H9 (cell line): ENCODE measurements at regions not wholly inside any gene's neighbourhood (a gene's known extent, or its start where the extent isn't known, plus 50 kb on each side); places are given as distances from the start of the nearest gene placed in this dataset.

Source experiments
- DNase-seq: peaks from one replicate; pipeline ENCODE4 v3.0.0-alpha.2; 2017
- H2AFZ ChIP-seq: one replicate; pipeline ENCODE4 v1.6.1; 2013; ENCODE audit warnings: mild to moderate bottlenecking, low read length, control low read depth, moderate library complexity
- H2AK5ac ChIP-seq: 2 replicates; pipeline ENCODE4 v1.6.1; 2013; ENCODE audit warnings: low read length, control low read depth, mixed read lengths; ENCODE audit not compliant: insufficient read length
- H2BK120ac ChIP-seq: one replicate; pipeline ENCODE4 v1.6.1; 2013; ENCODE audit warnings: low read depth, mild to moderate bottlenecking, low read length, control low read depth, inconsistent platforms; ENCODE audit not compliant: poor library complexity, severe bottlenecking
- H2BK12ac ChIP-seq: 2 replicates; pipeline ENCODE4 v1.6.1; 2013; ENCODE audit warnings: low read length, control low read depth, mixed read lengths, low read depth; ENCODE audit not compliant: insufficient read length
- H2BK15ac ChIP-seq: 2 replicates; pipeline ENCODE4 v1.6.1; 2013; ENCODE audit warnings: low read depth, low read length, control low read depth
- H2BK20ac ChIP-seq: one replicate; pipeline ENCODE4 v1.6.1; 2013; ENCODE audit warnings: low read depth, mild to moderate bottlenecking, low read length, control low read depth, inconsistent platforms; ENCODE audit not compliant: poor library complexity, severe bottlenecking
- H2BK5ac ChIP-seq: 2 replicates; pipeline ENCODE4 v1.6.1; 2013; ENCODE audit warnings: low read length, control low read depth, mixed read lengths; ENCODE audit not compliant: insufficient read length
- H3K14ac ChIP-seq: 2 replicates; pipeline ENCODE4 v1.6.1; 2013; ENCODE audit warnings: low read length, control low read depth; ENCODE audit not compliant: insufficient read depth
- H3K18ac ChIP-seq: 2 replicates; pipeline ENCODE4 v1.6.1; 2013; ENCODE audit warnings: low read depth, mild to moderate bottlenecking, mixed read lengths, low read length, control low read depth; ENCODE audit not compliant: insufficient read length
- H3K23ac ChIP-seq: 2 replicates; pipeline ENCODE4 v1.6.1; 2013; ENCODE audit warnings: low read length, control low read depth, mixed read lengths, low read depth; ENCODE audit not compliant: insufficient read length
- H3K23me2 ChIP-seq: 2 replicates; pipeline ENCODE4 v1.6.1; 2013; ENCODE audit warnings: low read depth, mild to moderate bottlenecking, mixed read lengths, low read length, control low read depth; ENCODE audit not compliant: insufficient read length, poor library complexity, severe bottlenecking
- H3K27ac ChIP-seq: 2 replicates; pipeline ENCODE4 v1.5.1; 2013; ENCODE audit warnings: low read length, control low read depth, mixed read lengths, low read depth; ENCODE audit not compliant: insufficient read length
- H3K27me3 ChIP-seq: 2 replicates; pipeline ENCODE4 v1.6.1; 2013; ENCODE audit warnings: low read length, control low read depth, inconsistent platforms; ENCODE audit not compliant: insufficient read depth
- H3K4ac ChIP-seq: 2 replicates; pipeline ENCODE4 v1.6.1; 2013; ENCODE audit warnings: low read depth, mild to moderate bottlenecking, control low read depth, inconsistent platforms, low read length, moderate library complexity
- H3K4me1 ChIP-seq: 2 replicates; pipeline ENCODE4 v1.6.1; 2013; ENCODE audit warnings: low read length, control low read depth, inconsistent platforms; ENCODE audit not compliant: insufficient read depth
- H3K4me2 ChIP-seq: 2 replicates; pipeline ENCODE4 v1.6.1; 2013; ENCODE audit warnings: low read length, control low read depth, mixed read lengths; ENCODE audit not compliant: insufficient read length, insufficient read depth
- H3K56ac ChIP-seq: 2 replicates; pipeline ENCODE4 v1.6.1; 2013; ENCODE audit warnings: low read depth, mild to moderate bottlenecking, mixed read lengths, low read length, control low read depth; ENCODE audit not compliant: insufficient read length
- H3K79me1 ChIP-seq: 2 replicates; pipeline ENCODE4 v1.6.1; 2013; ENCODE audit warnings: low read depth, mild to moderate bottlenecking, moderate library complexity, low read length, control low read depth, inconsistent platforms; ENCODE audit not compliant: insufficient read depth, poor library complexity, severe bottlenecking
- H3K79me2 ChIP-seq: 2 replicates; pipeline ENCODE4 v1.6.1; 2013; ENCODE audit warnings: low read length, control low read depth, inconsistent platforms; ENCODE audit not compliant: insufficient read depth
- H3K9ac ChIP-seq: 2 replicates; pipeline ENCODE4 v1.6.1; 2013; ENCODE audit warnings: low read length, control low read depth, mixed read lengths; ENCODE audit not compliant: insufficient read length; ENCODE audit errors: extremely low read depth
- H3K9me3 ChIP-seq: one replicate; pipeline ENCODE4 v1.6.1; 2013; ENCODE audit warnings: low read depth, low read length, inconsistent platforms; ENCODE audit not compliant: control insufficient read depth
- H3T11ph ChIP-seq: one replicate; pipeline ENCODE4 v1.6.1; 2013; ENCODE audit warnings: mild to moderate bottlenecking, low read length, control low read depth, inconsistent platforms
- H4K20me1 ChIP-seq: one replicate; pipeline ENCODE4 v1.6.1; 2013; ENCODE audit not compliant: control insufficient read depth, insufficient read length, insufficient read depth
- H4K5ac ChIP-seq: 2 replicates; pipeline ENCODE4 v1.6.1; 2013; ENCODE audit warnings: low read depth, mild to moderate bottlenecking, mixed read lengths, low read length, control low read depth; ENCODE audit not compliant: insufficient read length
- H4K8ac ChIP-seq: replicated peaks from 2 replicates; pipeline ENCODE4 v1.6.1; 2013; ENCODE audit warnings: low read length, control low read depth, mixed read lengths, low read depth; ENCODE audit not compliant: insufficient read length
- H4K91ac ChIP-seq: 2 replicates; pipeline ENCODE4 v1.6.1; 2013; ENCODE audit warnings: low read depth, mild to moderate bottlenecking, moderate library complexity, mixed read lengths, low read length, control low read depth; ENCODE audit not compliant: insufficient read length
- H3K27ac Mint-ChIP-seq, 3 experiments: 2 replicates in 2 of 3; 3 replicates in 1 of 3; pipeline ENCODE4 v1.8.0; 2020 to 2021; ENCODE audit warnings: mixed read lengths in 3 of 3, mild to moderate bottlenecking in 1 of 3, moderate library complexity in 1 of 3
- H3K27me3 Mint-ChIP-seq: 2 replicates; pipeline ENCODE4 v1.8.0; 2021; ENCODE audit warnings: low read depth, mild to moderate bottlenecking, moderate library complexity, mixed read lengths
- H3K36me3 Mint-ChIP-seq, 3 experiments: 2 replicates in 2 of 3; 3 replicates in 1 of 3; pipeline ENCODE4 v1.8.0; 2020 to 2021; ENCODE audit warnings: low read depth in 3 of 3, mixed read lengths in 3 of 3; ENCODE audit not compliant: insufficient read depth in 1 of 3
- H3K4me1 Mint-ChIP-seq, 2 experiments: 2 replicates each; pipeline ENCODE4 v1.8.0; 2020; ENCODE audit warnings: mixed read lengths in 2 of 2
- H3K4me3 Mint-ChIP-seq, 2 experiments: 2 replicates in 1 of 2; 3 replicates in 1 of 2; pipeline ENCODE4 v1.8.0; 2020 to 2021; ENCODE audit warnings: mild to moderate bottlenecking in 2 of 2, mixed read lengths in 2 of 2, moderate library complexity in 1 of 2
- H3K9me3 Mint-ChIP-seq, 2 experiments: 2 replicates in 1 of 2; 3 replicates in 1 of 2; pipeline ENCODE4 v1.8.0; 2020; ENCODE audit warnings: mild to moderate bottlenecking in 2 of 2, mixed read lengths in 2 of 2, moderate library complexity in 1 of 2
- CTCF ChIP-seq: fragments of 200-600 bp; sonication (generic); conservative IDR thresholded peaks from 3 replicates; pipeline ENCODE4 v1.8.0; 2021; ENCODE audit warnings: antibody characterized with exemption, mild to moderate bottlenecking
- WGBS: extraction: QIAGEN DNeasy Blood & Tissue Kit; methylation state at CpG from one replicate; pipeline ENCODE4 v1.1.7; 2013; ENCODE audit warnings: missing lambda C conversion rate, low lambda C conversion rate, mixed read lengths; ENCODE audit not compliant: insufficient read length; ENCODE audit errors: extremely low coverage; 5-methylcytosine and 5-hydroxymethylcytosine counted together

GRCh38 chr7:25321424-25321823 is 93.1 kb upstream of the NPVF start:
- Histone ChIP-seq H3K14ac (no peak overlapping the region), H2BK15ac (no peak overlapping the region), H2AFZ (no peak overlapping the region), H3K27me3 (no peaks in the 10 kb centered on the region), H3K4me2 (no peak overlapping the region), H4K91ac (no peak overlapping the region), H4K20me1 (no peaks in the 10 kb centered on the region), H3K56ac (no peak overlapping the region), H2BK120ac (no peak overlapping the region), H3K27ac (no peak overlapping the region), H3K4ac (no peak overlapping the region), H2BK12ac (no peak overlapping the region), H4K5ac (no peak overlapping the region), H3K9ac (no peak overlapping the region), H3K23ac (no peak overlapping the region), H3T11ph (no peak overlapping the region), H2AK5ac (no peak overlapping the region), H3K79me1 (no peaks in the 10 kb centered on the region), H3K23me2 (no peaks in the 10 kb centered on the region), H2BK5ac (no peak overlapping the region), H2BK20ac (no peak overlapping the region), H3K18ac (no peak overlapping the region), H3K9me3 (no peaks in the 10 kb centered on the region), H3K79me2 (no peaks in the 10 kb centered on the region), H4K8ac (no peak overlapping the region), H3K4me1 (peaks cover 4% of the 10 kb centered on the region; the same call in 1 of the 2 replicates)
- Mint-ChIP-seq H3K27me3 (no peaks in the 10 kb centered on the region; the same call in 1 of the 2 replicates), H3K27ac (no peak overlapping the region; a peak in 1 of 7 replicates), H3K9me3 (no peaks in the 10 kb centered on the region), H3K36me3 (no peaks in the 10 kb centered on the region), H3K4me3 (no peak overlapping the region), H3K4me1 (peaks cover 13 to 22% of the 10 kb centered on the region in 2 experiments)
- WGBS = no CpG with 5 or more reads among the region's 5 CpGs
- DNase-seq = no peak
- no peak for TF ChIP-seq CTCF
